ENCODE measurements at regions not wholly inside any gene's neighbourhood (a gene's known extent, or its start where the extent isn't known, plus 50 kb on each side); places are given as distances from the start of the nearest gene placed in this dataset.

DNA sequence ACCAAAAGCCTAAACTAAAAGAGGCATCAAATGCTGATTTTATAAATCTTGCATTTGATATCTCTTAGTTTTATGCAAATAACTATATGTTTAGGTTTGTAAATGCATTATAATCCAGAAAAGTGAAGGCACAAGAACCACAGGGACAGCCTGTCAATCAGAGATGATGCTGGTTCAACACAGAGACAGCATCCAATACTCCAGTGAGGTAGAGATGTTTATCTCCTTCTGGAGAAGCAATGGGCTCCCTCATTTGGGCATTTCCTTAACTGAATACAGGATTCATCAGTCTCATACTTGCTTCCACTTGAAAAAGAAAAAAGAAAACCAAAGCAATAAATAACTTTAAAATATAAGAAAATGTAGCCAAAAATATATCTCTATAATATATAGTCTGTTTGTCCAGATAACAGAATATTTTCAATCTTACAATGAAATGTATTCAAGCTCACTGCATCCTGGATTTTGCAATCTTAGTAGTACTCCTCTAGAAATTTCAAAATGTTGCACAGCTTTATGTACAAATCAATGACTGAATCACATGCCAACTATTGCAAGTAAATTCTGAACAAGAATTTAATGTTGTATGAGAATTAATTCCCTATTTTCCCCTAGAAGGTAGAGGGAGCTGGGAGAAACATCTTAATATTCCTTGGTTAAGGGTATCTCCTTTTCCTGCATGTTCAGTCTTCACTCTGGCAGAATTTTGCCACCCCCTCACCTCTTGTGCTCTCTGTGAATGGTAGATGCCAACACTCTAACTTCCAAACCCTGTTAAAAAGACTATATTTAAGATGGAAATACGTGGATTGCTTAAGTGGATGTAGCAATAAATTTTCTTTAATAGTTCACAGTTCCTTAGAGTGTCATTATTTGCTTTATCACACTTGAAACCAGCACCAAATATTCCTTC, 191.1 kb upstream of the GAS1 start:
- ATAC-seq (no peak), DNase-seq (ENCODE audit: low spot score) (no peak)
- no peaks in the 10 kb centered on the region for H3K36me3 ChIP-seq (ENCODE audit: insufficient read depth)
- Mint-ChIP-seq H3K4me3 (no peak overlapping the region), H3K9me3 (peaks cover 1% of the 10 kb centered on the region; the same call in 2 of the 3 replicates), H3K4me1 (peaks cover 7% of the 10 kb centered on the region; the same call in 2 of the 3 replicates), H3K27me3 (ENCODE audit: insufficient read depth, low read depth, poor library complexity) (no peaks in the 10 kb centered on the region), H3K36me3 (ENCODE audit: low read depth) (no peaks in the 10 kb centered on the region), H3K27ac (no peak overlapping the region)
- H3F3A ChIP-seq (replicated peaks; ENCODE audit: low read depth): no peaks in the 10 kb centered on the region
- no peak overlapping the region for H3K4me2 ChIP-seq
- H3K4me3 ChIP-seq: no peak overlapping the region
- H3K9me2 ChIP-seq (ENCODE audit: insufficient read depth): 0 out of 2 replicates have a peak, but pooled peaks cover 3% of the 10 kb centered on the region
- TF ChIP-seq, protein P1, sequence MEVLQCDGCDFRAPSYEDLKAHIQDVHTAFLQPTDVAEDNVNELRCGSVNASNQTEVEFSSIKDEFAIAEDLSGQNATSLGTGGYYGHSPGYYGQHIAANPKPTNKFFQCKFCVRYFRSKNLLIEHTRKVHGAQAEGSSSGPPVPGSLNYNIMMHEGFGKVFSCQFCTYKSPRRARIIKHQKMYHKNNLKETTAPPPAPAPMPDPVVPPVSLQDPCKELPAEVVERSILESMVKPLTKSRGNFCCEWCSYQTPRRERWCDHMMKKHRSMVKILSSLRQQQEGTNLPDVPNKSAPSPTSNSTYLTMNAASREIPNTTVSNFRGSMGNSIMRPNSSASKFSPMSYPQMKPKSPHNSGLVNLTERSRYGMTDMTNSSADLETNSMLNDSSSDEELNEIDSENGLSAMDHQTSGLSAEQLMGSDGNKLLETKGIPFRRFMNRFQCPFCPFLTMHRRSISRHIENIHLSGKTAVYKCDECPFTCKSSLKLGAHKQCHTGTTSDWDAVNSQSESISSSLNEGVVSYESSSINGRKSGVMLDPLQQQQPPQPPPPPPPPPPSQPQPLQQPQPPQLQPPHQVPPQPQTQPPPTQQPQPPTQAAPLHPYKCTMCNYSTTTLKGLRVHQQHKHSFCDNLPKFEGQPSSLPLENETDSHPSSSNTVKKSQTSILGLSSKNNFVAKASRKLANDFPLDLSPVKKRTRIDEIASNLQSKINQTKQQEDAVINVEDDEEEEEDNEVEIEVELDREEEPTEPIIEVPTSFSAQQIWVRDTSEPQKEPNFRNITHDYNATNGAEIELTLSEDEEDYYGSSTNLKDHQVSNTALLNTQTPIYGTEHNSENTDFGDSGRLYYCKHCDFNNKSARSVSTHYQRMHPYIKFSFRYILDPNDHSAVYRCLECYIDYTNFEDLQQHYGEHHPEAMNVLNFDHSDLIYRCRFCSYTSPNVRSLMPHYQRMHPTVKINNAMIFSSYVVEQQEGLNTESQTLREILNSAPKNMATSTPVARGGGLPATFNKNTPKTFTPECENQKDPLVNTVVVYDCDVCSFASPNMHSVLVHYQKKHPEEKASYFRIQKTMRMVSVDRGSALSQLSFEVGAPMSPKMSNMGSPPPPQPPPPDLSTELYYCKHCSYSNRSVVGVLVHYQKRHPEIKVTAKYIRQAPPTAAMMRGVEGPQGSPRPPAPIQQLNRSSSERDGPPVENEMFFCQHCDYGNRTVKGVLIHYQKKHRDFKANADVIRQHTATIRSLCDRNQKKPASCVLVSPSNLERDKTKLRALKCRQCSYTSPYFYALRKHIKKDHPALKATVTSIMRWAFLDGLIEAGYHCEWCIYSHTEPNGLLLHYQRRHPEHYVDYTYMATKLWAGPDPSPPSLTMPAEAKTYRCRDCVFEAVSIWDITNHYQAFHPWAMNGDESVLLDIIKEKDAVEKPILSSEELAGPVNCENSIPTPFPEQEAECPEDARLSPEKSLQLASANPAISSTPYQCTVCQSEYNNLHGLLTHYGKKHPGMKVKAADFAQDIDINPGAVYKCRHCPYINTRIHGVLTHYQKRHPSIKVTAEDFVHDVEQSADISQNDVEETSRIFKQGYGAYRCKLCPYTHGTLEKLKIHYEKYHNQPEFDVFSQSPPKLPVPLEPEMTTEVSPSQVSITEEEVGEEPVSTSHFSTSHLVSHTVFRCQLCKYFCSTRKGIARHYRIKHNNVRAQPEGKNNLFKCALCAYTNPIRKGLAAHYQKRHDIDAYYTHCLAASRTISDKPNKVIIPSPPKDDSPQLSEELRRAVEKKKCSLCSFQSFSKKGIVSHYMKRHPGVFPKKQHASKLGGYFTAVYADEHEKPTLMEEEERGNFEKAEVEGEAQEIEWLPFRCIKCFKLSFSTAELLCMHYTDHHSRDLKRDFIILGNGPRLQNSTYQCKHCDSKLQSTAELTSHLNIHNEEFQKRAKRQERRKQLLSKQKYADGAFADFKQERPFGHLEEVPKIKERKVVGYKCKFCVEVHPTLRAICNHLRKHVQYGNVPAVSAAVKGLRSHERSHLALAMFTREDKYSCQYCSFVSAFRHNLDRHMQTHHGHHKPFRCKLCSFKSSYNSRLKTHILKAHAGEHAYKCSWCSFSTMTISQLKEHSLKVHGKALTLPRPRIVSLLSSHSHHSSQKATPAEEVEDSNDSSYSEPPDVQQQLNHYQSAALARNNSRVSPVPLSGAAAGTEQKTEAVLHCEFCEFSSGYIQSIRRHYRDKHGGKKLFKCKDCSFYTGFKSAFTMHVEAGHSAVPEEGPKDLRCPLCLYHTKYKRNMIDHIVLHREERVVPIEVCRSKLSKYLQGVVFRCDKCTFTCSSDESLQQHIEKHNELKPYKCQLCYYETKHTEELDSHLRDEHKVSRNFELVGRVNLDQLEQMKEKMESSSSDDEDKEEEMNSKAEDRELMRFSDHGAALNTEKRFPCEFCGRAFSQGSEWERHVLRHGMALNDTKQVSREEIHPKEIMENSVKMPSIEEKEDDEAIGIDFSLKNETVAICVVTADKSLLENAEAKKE (CRISPR knock-in tag; IDR thresholded peaks at IDR 0.05): no peak
- TF ChIP-seq ZNF331 (CRISPR knock-in tag; IDR thresholded peaks at IDR 0.05; ENCODE audit: low read depth) (no peak), CREB1 (CRISPR knock-in tag; IDR thresholded peaks at IDR 0.05; ENCODE audit: low read depth) (no peak), NANOG (IDR thresholded peaks at IDR 0.05; ENCODE audit: borderline replicate concordance) (no peak), STAT1 (IDR thresholded peaks at IDR 0.05; ENCODE audit: unreplicated experiment) (no peak), ZNF114 (CRISPR knock-in tag; IDR thresholded peaks at IDR 0.05) (no peak), EZH2 (IDR thresholded peaks at IDR 0.05; ENCODE audit: low read depth, unreplicated experiment) (no peak), EZH2phosphoT487 (IDR thresholded peaks at IDR 0.05; ENCODE audit: unreplicated experiment) (no peak), JUNB (IDR thresholded peaks at IDR 0.05; ENCODE audit: unreplicated experiment) (no peak), POLR2AphosphoS5 (IDR thresholded peaks at IDR 0.05; ENCODE audit: low read depth) (no peak)
- TF ChIP-seq, protein P2, sequence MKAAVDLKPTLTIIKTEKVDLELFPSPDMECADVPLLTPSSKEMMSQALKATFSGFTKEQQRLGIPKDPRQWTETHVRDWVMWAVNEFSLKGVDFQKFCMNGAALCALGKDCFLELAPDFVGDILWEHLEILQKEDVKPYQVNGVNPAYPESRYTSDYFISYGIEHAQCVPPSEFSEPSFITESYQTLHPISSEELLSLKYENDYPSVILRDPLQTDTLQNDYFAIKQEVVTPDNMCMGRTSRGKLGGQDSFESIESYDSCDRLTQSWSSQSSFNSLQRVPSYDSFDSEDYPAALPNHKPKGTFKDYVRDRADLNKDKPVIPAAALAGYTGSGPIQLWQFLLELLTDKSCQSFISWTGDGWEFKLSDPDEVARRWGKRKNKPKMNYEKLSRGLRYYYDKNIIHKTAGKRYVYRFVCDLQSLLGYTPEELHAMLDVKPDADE (IDR thresholded peaks at IDR 0.05): no peak
- TF ChIP-seq, protein P3, sequence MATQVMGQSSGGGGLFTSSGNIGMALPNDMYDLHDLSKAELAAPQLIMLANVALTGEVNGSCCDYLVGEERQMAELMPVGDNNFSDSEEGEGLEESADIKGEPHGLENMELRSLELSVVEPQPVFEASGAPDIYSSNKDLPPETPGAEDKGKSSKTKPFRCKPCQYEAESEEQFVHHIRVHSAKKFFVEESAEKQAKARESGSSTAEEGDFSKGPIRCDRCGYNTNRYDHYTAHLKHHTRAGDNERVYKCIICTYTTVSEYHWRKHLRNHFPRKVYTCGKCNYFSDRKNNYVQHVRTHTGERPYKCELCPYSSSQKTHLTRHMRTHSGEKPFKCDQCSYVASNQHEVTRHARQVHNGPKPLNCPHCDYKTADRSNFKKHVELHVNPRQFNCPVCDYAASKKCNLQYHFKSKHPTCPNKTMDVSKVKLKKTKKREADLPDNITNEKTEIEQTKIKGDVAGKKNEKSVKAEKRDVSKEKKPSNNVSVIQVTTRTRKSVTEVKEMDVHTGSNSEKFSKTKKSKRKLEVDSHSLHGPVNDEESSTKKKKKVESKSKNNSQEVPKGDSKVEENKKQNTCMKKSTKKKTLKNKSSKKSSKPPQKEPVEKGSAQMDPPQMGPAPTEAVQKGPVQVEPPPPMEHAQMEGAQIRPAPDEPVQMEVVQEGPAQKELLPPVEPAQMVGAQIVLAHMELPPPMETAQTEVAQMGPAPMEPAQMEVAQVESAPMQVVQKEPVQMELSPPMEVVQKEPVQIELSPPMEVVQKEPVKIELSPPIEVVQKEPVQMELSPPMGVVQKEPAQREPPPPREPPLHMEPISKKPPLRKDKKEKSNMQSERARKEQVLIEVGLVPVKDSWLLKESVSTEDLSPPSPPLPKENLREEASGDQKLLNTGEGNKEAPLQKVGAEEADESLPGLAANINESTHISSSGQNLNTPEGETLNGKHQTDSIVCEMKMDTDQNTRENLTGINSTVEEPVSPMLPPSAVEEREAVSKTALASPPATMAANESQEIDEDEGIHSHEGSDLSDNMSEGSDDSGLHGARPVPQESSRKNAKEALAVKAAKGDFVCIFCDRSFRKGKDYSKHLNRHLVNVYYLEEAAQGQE (IDR thresholded peaks at IDR 0.05; ENCODE audit: unreplicated experiment): no peak
- TF ChIP-seq, protein P4, sequence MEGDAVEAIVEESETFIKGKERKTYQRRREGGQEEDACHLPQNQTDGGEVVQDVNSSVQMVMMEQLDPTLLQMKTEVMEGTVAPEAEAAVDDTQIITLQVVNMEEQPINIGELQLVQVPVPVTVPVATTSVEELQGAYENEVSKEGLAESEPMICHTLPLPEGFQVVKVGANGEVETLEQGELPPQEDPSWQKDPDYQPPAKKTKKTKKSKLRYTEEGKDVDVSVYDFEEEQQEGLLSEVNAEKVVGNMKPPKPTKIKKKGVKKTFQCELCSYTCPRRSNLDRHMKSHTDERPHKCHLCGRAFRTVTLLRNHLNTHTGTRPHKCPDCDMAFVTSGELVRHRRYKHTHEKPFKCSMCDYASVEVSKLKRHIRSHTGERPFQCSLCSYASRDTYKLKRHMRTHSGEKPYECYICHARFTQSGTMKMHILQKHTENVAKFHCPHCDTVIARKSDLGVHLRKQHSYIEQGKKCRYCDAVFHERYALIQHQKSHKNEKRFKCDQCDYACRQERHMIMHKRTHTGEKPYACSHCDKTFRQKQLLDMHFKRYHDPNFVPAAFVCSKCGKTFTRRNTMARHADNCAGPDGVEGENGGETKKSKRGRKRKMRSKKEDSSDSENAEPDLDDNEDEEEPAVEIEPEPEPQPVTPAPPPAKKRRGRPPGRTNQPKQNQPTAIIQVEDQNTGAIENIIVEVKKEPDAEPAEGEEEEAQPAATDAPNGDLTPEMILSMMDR (conservative IDR thresholded peaks at IDR 0.05; ENCODE audit: low read depth in 2 of 2): no peak
- no peak overlapping the region for H2AFZ ChIP-seq
- H3K27me3 ChIP-seq (ENCODE audit: insufficient read depth): no peaks in the 10 kb centered on the region
- no peaks in the 10 kb centered on the region for H3K79me2 ChIP-seq (replicated peaks; ENCODE audit: insufficient read depth)
- no peaks in the 10 kb centered on the region for H4K20me1 ChIP-seq (replicated peaks; ENCODE audit: insufficient read depth)
- H3K4me1 ChIP-seq (ENCODE audit: insufficient read depth): no peaks in the 10 kb centered on the region
- no peak overlapping the region for H3K27ac ChIP-seq (ENCODE audit: low read depth)
